HFF-Myc (cell line): ENCODE measurements at regions not wholly inside any gene's neighbourhood (a gene's known extent, or its start where the extent isn't known, plus 50 kb on each side); places are given as distances from the start of the nearest gene placed in this dataset.
"Not testable (repeated sequence)": the region's sequence is repeated elsewhere in the genome, so short reads cannot be mapped to it uniquely, and the experiment has no call there.

ENCODE experiments used
- DNase-seq: peaks from one replicate; pipeline ENCODE4 v3.0.0-alpha.2; 2011; ENCODE audit warnings: low read depth; ENCODE audit errors: extremely low read depth
- H3K4me3 ChIP-seq: replicated peaks from 2 replicates; pipeline ENCODE4 v1.5.1; 2011; ENCODE audit warnings: low read depth, mild to moderate bottlenecking, control low read depth, low read length
- TF ChIP-seq, protein P1 (sequence below): IDR thresholded peaks from 2 replicates; pipeline ENCODE4 v1.5.1; 2012; ENCODE audit warnings: mild to moderate bottlenecking, low read depth, low read length, control low read depth; ENCODE audit errors: missing control alignments

- DNase-seq = no peak
- TF ChIP-seq, protein P1, sequence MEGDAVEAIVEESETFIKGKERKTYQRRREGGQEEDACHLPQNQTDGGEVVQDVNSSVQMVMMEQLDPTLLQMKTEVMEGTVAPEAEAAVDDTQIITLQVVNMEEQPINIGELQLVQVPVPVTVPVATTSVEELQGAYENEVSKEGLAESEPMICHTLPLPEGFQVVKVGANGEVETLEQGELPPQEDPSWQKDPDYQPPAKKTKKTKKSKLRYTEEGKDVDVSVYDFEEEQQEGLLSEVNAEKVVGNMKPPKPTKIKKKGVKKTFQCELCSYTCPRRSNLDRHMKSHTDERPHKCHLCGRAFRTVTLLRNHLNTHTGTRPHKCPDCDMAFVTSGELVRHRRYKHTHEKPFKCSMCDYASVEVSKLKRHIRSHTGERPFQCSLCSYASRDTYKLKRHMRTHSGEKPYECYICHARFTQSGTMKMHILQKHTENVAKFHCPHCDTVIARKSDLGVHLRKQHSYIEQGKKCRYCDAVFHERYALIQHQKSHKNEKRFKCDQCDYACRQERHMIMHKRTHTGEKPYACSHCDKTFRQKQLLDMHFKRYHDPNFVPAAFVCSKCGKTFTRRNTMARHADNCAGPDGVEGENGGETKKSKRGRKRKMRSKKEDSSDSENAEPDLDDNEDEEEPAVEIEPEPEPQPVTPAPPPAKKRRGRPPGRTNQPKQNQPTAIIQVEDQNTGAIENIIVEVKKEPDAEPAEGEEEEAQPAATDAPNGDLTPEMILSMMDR = no peak
- H3K4me3 ChIP-seq = no peak overlapping the region
Measured at GRCh38 chr13:90502153-90502552, 845.3 kb upstream of the MIR17HG start.

DNA sequence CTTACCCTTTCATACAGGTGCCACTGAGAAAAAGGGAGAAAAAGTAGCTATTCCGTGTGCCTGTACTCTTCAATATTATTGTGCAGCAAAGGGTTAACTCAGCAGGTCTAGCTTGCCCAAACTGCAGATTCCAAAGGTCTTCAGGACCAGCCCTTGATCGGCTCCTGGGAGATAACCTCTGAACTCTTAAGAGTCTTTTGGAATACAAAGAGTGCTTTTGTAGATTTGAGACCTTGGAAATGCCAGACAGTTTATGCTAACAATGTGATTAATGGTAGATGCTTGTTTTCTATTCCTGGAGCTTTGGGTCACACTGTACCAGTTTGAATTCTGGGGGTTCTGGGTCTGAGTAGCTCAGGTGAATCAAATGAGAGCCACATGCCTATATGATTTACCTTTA lies 844.7 kb upstream of the MIR17HG start:
- TF ChIP-seq, protein P1 = no peak
- H3K4me3 ChIP-seq = no peak overlapping the region
- no peak for DNase-seq

DNA sequence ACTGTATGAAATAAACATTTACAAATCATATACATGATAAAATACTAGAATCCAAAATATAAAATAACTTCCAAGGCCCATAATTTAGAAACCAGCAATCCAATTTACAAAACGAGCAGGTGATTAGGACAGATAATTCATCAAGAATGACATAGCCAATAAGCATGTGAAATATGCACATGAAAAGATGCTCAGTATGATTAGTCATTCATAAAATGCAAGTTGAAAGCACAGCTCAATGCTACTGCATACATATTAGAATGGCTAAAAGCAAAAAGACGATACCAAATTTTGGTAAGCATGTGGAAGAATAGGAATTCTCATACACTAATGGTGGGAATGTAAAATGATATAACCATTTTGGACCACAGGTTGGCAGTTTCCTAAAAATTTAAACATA lies 837.2 kb upstream of the MIR17HG start:
- DNase-seq = no peak
- TF ChIP-seq, protein P1 = no peak
- H3K4me3 ChIP-seq = no peak overlapping the region

- TF ChIP-seq, protein P1 = no peak
- no peak for DNase-seq
- no peak overlapping the region for H3K4me3 ChIP-seq
Measured at GRCh38 chr13:90511903-90512302, 835.6 kb upstream of the MIR17HG start.

DNA sequence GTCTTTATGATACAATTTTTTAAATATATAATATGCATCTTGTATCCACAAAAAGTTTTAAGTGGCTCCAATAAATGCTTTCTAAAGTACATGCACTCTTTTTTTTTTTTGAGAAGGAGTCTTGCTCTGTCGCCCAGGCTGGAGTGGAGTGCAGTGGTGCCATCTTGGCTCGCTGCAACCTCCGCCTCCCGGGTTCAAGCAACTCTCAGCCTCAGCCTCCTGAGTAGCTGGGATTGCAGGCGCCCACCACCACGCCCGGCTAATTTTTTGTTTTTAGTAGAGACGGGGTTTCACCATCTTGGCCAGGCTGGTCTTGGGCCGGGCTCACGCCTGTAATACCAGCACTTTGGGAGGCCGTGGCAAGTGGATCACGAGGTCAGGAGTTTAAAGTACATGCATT lies 832.8 kb upstream of the MIR17HG start:
- DNase-seq, H3K4me3 ChIP-seq: not testable (repeated sequence)

GRCh38 chr13:90518417-90518816 lies 829.1 kb upstream of the MIR17HG start:
- DNase-seq = no peak
- no peak overlapping the region for H3K4me3 ChIP-seq
- TF ChIP-seq, protein P1 = no peak

DNA sequence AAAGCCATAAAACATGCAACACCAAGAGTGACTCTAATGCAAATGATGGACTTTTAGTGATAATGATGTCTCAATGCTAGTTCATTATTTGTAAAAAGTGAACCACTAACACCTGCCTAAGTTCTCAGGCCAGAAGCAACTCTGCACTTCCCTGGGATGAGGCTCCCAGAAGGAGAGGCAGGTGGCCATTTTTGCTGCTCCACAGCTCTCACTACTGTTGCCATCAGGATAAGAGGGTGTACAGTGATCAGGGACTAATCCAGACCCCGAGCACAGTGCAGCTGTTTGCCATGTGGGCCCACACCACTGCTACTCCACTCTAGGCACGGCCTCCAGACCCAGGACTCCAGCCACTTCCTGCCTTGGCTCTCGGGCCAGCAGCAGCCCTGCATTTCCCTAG lies 828.3 kb upstream of the MIR17HG start:
- H3K4me3 ChIP-seq = no peak overlapping the region
- no peak for DNase-seq
- TF ChIP-seq, protein P1 = no peak
